Activated T-cell treated with anti-CD3 and anti-CD28 coated beads, Interleukin-2, amount 50 U/mL, for 1 hour (primary cell): ENCODE measurements at regions not wholly inside any gene's neighbourhood (a gene's known extent, or its start where the extent isn't known, plus 50 kb on each side); places are given as distances from the start of the nearest gene placed in this dataset.

Source experiments
- DNase-seq: peaks from one replicate; pipeline ENCODE4 v3.0.0-alpha.2; 2020

GRCh38 chr5:157924490-157924889, 65.5 kb upstream of the CLINT1 start:
- no peak for DNase-seq

- DNase-seq: no peak
Observed at GRCh38 chr5:157923765-157924164, 64.8 kb upstream of the CLINT1 start.

GRCh38 chr5:157922026-157922425, 63.1 kb upstream of the CLINT1 start:
- DNase-seq: no peak

- no peak for DNase-seq
Observed at GRCh38 chr5:157920828-157921170, 61.9 kb upstream of the CLINT1 start.

GRCh38 chr5:157918811-157919742, 60.1 kb upstream of the CLINT1 start:
- DNase-seq: peak; percentile 23

GRCh38 chr5:157917899-157918809, 59.2 kb upstream of the CLINT1 start:
- DNase-seq: peak; percentile 57

- no peak for DNase-seq
Observed at GRCh38 chr5:157917491-157917890, 58.5 kb upstream of the CLINT1 start.

GRCh38 chr5:157915638-157916037, 56.7 kb upstream of the CLINT1 start:
- no peak for DNase-seq

GRCh38 chr5:157914151-157914788, 55.3 kb upstream of the CLINT1 start:
- no peak for DNase-seq

GRCh38 chr5:157913575-157913974, 54.6 kb upstream of the CLINT1 start:
- no peak for DNase-seq

GRCh38 chr5:157912621-157913325, 53.8 kb upstream of the CLINT1 start:
- no peak for DNase-seq

GRCh38 chr5:157911568-157911967, 52.6 kb upstream of the CLINT1 start:
- DNase-seq: no peak
